ENCODE measurements at regions not wholly inside any gene's neighbourhood (a gene's known extent, or its start where the extent isn't known, plus 50 kb on each side); places are given as distances from the start of the nearest gene placed in this dataset.

GRCh38 chr18:78678318-78678695, 301.3 kb upstream of the SALL3 start:
- H3K4me3 ChIP-seq (ENCODE audit: low read depth in 1 of 2, low read length in 2 of 2), result no peak overlapping the region
- no peaks in the 10 kb centered on the region for H3K4me1 ChIP-seq (ENCODE audit: control insufficient read depth in 2 of 2, insufficient read depth in 2 of 2, low read length in 1 of 2)
- H3K27me3 ChIP-seq (ENCODE audit: control insufficient read depth in 1 of 2, insufficient read depth in 2 of 2, low read length in 2 of 2), result no peaks in the 10 kb centered on the region
- whole genome bisulfite sequencing, 2 donors, result 76 to 79% methylated on average over 8 of the region's 8 CpGs
- no peaks in the 10 kb centered on the region for H3K36me3 ChIP-seq (ENCODE audit: control insufficient read depth in 2 of 2, insufficient read depth in 2 of 2, low read length in 1 of 2)
- H3K27ac ChIP-seq (ENCODE audit: low read depth in 2 of 2, low read length in 1 of 2), result no peak overlapping the region
- H3K9me3 ChIP-seq (ENCODE audit: control insufficient read depth in 2 of 2, insufficient read depth in 1 of 2, low read depth in 1 of 2, low read length in 1 of 2), result no peaks in the 10 kb centered on the region

GRCh38 chr18:78679031-78679430, 300.6 kb upstream of the SALL3 start:
- Histone ChIP-seq H3K9me3 (ENCODE audit: control insufficient read depth in 2 of 2, insufficient read depth in 1 of 2, low read depth in 1 of 2, low read length in 1 of 2) (no peaks in the 10 kb centered on the region), H3K27ac (ENCODE audit: low read depth in 2 of 2, low read length in 1 of 2) (no peak overlapping the region), H3K27me3 (ENCODE audit: control insufficient read depth in 1 of 2, insufficient read depth in 2 of 2, low read length in 2 of 2) (no peaks in the 10 kb centered on the region), H3K36me3 (ENCODE audit: control insufficient read depth in 2 of 2, insufficient read depth in 2 of 2, low read length in 1 of 2) (no peaks in the 10 kb centered on the region), H3K4me1 (ENCODE audit: control insufficient read depth in 2 of 2, insufficient read depth in 2 of 2, low read length in 1 of 2) (no peaks in the 10 kb centered on the region), H3K4me3 (ENCODE audit: low read depth in 1 of 2, low read length in 2 of 2) (no peak overlapping the region)
- 75 to 85% methylated on average over 9 of the region's 9 CpGs for WGBS, 2 donors

DNA sequence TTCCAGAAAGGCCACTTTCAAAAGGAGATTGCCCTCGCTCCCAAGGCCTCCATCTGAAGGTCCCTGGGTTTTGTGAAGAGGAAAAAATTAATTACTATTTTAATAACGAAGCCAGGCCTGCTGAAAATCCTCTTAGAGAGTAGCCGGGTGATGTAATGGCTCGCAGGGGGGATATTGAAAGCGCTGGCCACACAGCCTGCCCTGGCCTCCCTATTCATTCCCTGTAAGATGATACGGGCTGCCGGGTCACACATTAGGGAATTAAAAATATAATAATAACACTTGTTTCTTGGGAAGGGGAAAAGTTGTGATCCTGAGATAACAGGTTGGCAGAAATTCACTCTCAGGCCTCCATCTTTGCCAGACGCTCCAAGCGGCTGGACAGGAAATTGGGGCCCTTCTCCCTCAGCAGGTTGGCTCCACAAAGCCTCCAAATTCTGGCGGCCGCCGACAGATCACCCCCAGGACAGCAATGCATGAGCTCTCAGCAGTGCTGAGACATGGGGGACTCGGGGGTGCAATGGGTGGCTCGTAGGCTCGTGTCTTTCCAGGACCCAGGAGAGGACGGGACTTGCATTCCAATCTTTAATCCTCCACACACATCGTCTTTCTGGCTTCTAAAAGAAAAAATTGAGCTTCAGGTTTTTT, 299.9 kb upstream of the SALL3 start:
- H3K27ac ChIP-seq (ENCODE audit: low read depth in 2 of 2, low read length in 1 of 2), result no peak overlapping the region
- WGBS, 2 donors, result 82 to 85% methylated on average over 17 of the region's 17 CpGs

DNA sequence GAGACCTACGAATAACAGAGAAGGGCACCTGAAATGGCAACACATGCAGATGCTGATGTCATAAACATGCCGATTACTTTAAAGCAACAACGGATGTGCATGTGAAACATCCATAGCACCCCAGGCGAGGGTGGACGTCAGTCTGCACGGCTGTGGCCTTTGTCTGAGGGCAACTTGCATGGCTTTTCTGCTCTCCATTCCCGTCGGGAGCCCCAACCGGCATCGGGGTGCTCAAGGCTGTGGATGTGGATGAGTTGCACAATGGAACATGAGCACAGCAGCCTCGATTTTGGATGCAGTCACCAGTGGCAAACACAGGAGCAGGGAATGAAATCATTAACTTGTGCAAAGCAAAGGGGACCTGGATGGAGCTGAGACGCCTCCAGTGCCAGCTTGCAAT, 298.2 kb upstream of the SALL3 start:
- no peak overlapping the region for H3K4me3 ChIP-seq (ENCODE audit: low read depth in 1 of 2, low read length in 2 of 2)
- no peaks in the 10 kb centered on the region for H3K9me3 ChIP-seq (ENCODE audit: control insufficient read depth in 2 of 2, insufficient read depth in 1 of 2, low read depth in 1 of 2, low read length in 1 of 2)
- no peaks in the 10 kb centered on the region for H3K4me1 ChIP-seq (ENCODE audit: control insufficient read depth in 2 of 2, insufficient read depth in 2 of 2, low read length in 1 of 2)
- WGBS, 2 donors, result 86% methylated on average over 12 of the region's 12 CpGs
- no peak overlapping the region for H3K27ac ChIP-seq (ENCODE audit: low read depth in 2 of 2, low read length in 1 of 2)
- H3K27me3 ChIP-seq (ENCODE audit: control insufficient read depth in 1 of 2, insufficient read depth in 2 of 2, low read length in 2 of 2), result no peaks in the 10 kb centered on the region
- no peaks in the 10 kb centered on the region for H3K36me3 ChIP-seq (ENCODE audit: control insufficient read depth in 2 of 2, insufficient read depth in 2 of 2, low read length in 1 of 2)

More for the DNA sequence above, 299.9 kb upstream of the SALL3 start:
- no peaks in the 10 kb centered on the region for H3K36me3 ChIP-seq (ENCODE audit: control insufficient read depth in 2 of 2, insufficient read depth in 2 of 2, low read length in 1 of 2)
- no peaks in the 10 kb centered on the region for H3K4me1 ChIP-seq (ENCODE audit: control insufficient read depth in 2 of 2, insufficient read depth in 2 of 2, low read length in 1 of 2)
- no peaks in the 10 kb centered on the region for H3K9me3 ChIP-seq (ENCODE audit: control insufficient read depth in 2 of 2, insufficient read depth in 1 of 2, low read depth in 1 of 2, low read length in 1 of 2)
- no peak overlapping the region for H3K4me3 ChIP-seq (ENCODE audit: low read depth in 1 of 2, low read length in 2 of 2)
- H3K27me3 ChIP-seq (ENCODE audit: control insufficient read depth in 1 of 2, insufficient read depth in 2 of 2, low read length in 2 of 2), result no peaks in the 10 kb centered on the region

- Histone ChIP-seq H3K4me3 (ENCODE audit: low read depth in 1 of 2, low read length in 2 of 2) (no peak overlapping the region), H3K4me1 (ENCODE audit: control insufficient read depth in 2 of 2, insufficient read depth in 2 of 2, low read length in 1 of 2) (no peaks in the 10 kb centered on the region), H3K9me3 (ENCODE audit: control insufficient read depth in 2 of 2, insufficient read depth in 1 of 2, low read depth in 1 of 2, low read length in 1 of 2) (no peaks in the 10 kb centered on the region), H3K27me3 (ENCODE audit: control insufficient read depth in 1 of 2, insufficient read depth in 2 of 2, low read length in 2 of 2) (no peaks in the 10 kb centered on the region), H3K36me3 (ENCODE audit: control insufficient read depth in 2 of 2, insufficient read depth in 2 of 2, low read length in 1 of 2) (no peaks in the 10 kb centered on the region), H3K27ac (ENCODE audit: low read depth in 2 of 2, low read length in 1 of 2) (no peak overlapping the region)
- WGBS, 2 donors, result 91 to 92% methylated on average over 12 of the region's 12 CpGs
These were observed 297.7 kb upstream of the SALL3 start for GRCh38 chr18:78681934-78682333.

- Histone ChIP-seq H3K36me3 (ENCODE audit: control insufficient read depth in 2 of 2, insufficient read depth in 2 of 2, low read length in 1 of 2) (no peaks in the 10 kb centered on the region), H3K4me1 (ENCODE audit: control insufficient read depth in 2 of 2, insufficient read depth in 2 of 2, low read length in 1 of 2) (no peaks in the 10 kb centered on the region), H3K4me3 (ENCODE audit: low read depth in 1 of 2, low read length in 2 of 2) (no peak overlapping the region), H3K27ac (ENCODE audit: low read depth in 2 of 2, low read length in 1 of 2) (no peak overlapping the region), H3K27me3 (ENCODE audit: control insufficient read depth in 1 of 2, insufficient read depth in 2 of 2, low read length in 2 of 2) (no peaks in the 10 kb centered on the region), H3K9me3 (ENCODE audit: control insufficient read depth in 2 of 2, insufficient read depth in 1 of 2, low read depth in 1 of 2, low read length in 1 of 2) (no peaks in the 10 kb centered on the region)
- WGBS, 2 donors, result 63 to 73% methylated on average over 13 of the region's 13 CpGs
These were observed 296.9 kb upstream of the SALL3 start for GRCh38 chr18:78682716-78683115.

GRCh38 chr18:78683191-78684010, 296.2 kb upstream of the SALL3 start:
- Histone ChIP-seq H3K36me3 (ENCODE audit: control insufficient read depth in 2 of 2, insufficient read depth in 2 of 2, low read length in 1 of 2) (no peaks in the 10 kb centered on the region), H3K4me3 (ENCODE audit: low read depth in 1 of 2, low read length in 2 of 2) (no peak overlapping the region), H3K4me1 (ENCODE audit: control insufficient read depth in 2 of 2, insufficient read depth in 2 of 2, low read length in 1 of 2) (no peaks in the 10 kb centered on the region), H3K27ac (ENCODE audit: low read depth in 2 of 2, low read length in 1 of 2) (no peak overlapping the region), H3K9me3 (ENCODE audit: control insufficient read depth in 2 of 2, insufficient read depth in 1 of 2, low read depth in 1 of 2, low read length in 1 of 2) (no peaks in the 10 kb centered on the region), H3K27me3 (ENCODE audit: control insufficient read depth in 1 of 2, insufficient read depth in 2 of 2, low read length in 2 of 2) (no peaks in the 10 kb centered on the region)
- WGBS, 2 donors, result 85% methylated on average over 26 of the region's 26 CpGs

DNA sequence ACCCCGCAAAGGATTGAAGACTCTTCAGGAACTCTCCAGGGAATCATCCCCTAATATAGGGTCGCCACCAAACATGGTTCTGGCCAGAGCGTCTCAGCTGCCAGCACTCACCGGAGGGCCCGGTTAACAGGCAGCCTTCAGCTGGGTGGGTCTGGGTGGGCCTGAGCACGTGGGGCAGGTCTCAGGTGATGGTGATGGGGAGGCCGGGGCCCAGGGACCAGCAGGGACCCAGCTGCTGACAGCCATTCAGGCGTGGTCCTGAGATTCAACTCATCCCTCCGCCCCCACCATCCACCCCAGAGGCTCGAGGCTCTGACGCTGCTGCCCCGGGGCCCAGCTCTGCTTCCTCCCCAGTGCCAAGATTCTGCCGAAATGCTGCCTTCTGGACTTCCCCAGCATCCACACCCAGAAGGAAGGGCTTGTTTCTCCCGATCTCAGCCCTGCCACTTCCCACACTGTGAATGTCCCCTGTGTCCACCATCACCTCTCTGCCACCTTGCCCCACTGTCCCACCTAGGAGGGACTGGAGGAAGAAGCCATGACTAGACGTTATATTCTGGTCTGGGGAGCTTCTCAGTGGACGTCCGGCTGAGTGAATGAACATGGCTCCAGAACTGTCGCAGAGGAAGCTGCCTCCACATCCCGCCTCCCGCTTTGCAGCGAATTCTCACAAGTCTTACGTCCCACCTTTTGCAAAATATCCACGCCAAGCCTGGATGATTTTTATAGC, 294.2 kb upstream of the SALL3 start:
- no peaks in the 10 kb centered on the region for H3K9me3 ChIP-seq (ENCODE audit: control insufficient read depth in 2 of 2, insufficient read depth in 1 of 2, low read depth in 1 of 2, low read length in 1 of 2)
- H3K4me3 ChIP-seq (ENCODE audit: low read depth in 1 of 2, low read length in 2 of 2), result no peak overlapping the region
- no peaks in the 10 kb centered on the region for H3K27me3 ChIP-seq (ENCODE audit: control insufficient read depth in 1 of 2, insufficient read depth in 2 of 2, low read length in 2 of 2)
- H3K36me3 ChIP-seq (ENCODE audit: control insufficient read depth in 2 of 2, insufficient read depth in 2 of 2, low read length in 1 of 2), result no peaks in the 10 kb centered on the region
- H3K27ac ChIP-seq (ENCODE audit: low read depth in 2 of 2, low read length in 1 of 2), result no peak overlapping the region
- H3K4me1 ChIP-seq (ENCODE audit: control insufficient read depth in 2 of 2, insufficient read depth in 2 of 2, low read length in 1 of 2), result no peaks in the 10 kb centered on the region
- 71 to 76% methylated on average over 22 to 23 of the region's 23 CpGs for WGBS, 2 donors

DNA sequence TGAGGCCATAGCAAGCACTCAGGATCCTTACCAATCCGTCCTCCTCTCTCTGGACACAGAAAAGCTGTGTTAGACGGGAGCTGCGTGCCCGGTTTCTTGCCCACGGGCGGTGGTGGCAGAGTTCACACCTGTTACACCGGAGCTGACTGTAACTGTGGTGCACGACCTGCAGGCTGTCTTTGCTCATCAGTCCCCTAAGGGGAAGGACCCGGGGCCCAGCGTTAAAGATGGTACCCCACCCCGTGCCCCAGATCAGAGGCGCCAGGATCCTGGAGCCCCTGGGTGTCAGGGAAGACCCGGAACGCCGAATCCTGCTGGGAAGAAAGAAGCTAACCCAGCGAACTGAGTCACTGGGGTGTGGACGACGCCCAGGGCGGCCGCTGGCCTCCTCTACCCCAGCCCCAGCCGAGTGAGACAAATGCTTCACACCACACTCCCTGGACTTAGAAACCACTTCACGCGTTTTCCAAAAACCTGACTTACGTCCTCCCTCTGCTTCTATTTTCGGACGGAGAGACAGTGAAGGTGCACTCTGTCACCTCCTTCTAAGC, 293.6 kb upstream of the SALL3 start:
- no peaks in the 10 kb centered on the region for H3K9me3 ChIP-seq (ENCODE audit: control insufficient read depth in 2 of 2, insufficient read depth in 1 of 2, low read depth in 1 of 2, low read length in 1 of 2)
- no peaks in the 10 kb centered on the region for H3K36me3 ChIP-seq (ENCODE audit: control insufficient read depth in 2 of 2, insufficient read depth in 2 of 2, low read length in 1 of 2)
- H3K27me3 ChIP-seq (ENCODE audit: control insufficient read depth in 1 of 2, insufficient read depth in 2 of 2, low read length in 2 of 2), result no peaks in the 10 kb centered on the region
- H3K27ac ChIP-seq (ENCODE audit: low read depth in 2 of 2, low read length in 1 of 2), result no peak overlapping the region
- no peak overlapping the region for H3K4me3 ChIP-seq (ENCODE audit: low read depth in 1 of 2, low read length in 2 of 2)
- no peaks in the 10 kb centered on the region for H3K4me1 ChIP-seq (ENCODE audit: control insufficient read depth in 2 of 2, insufficient read depth in 2 of 2, low read length in 1 of 2)
- WGBS, 2 donors, result 83 to 85% methylated on average over 26 of the region's 26 CpGs
